ENCODE measurements at regions not wholly inside any gene's neighbourhood (a gene's known extent, or its start where the extent isn't known, plus 50 kb on each side); places are given as distances from the start of the nearest gene placed in this dataset.

DNA sequence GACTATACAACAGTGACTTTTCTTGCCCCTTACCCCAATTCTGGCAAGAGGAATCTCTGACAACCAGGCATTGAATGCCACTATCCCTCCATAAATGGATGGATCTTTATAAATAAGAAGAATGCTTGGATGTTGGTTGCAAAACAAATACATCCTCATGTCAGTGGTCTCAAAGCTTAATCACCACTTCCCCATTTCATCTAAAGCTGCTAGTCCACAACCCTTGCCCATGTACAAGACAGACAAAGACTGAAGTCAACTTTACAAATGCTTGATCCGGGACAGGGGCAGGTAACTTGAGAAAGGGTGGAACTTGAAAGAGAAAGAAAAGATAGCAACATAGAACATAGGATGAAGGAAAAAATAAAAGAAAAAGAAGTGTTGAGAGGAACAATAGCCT, 540.5 kb upstream of the NOX3 start:
- TF ChIP-seq, protein P1, sequence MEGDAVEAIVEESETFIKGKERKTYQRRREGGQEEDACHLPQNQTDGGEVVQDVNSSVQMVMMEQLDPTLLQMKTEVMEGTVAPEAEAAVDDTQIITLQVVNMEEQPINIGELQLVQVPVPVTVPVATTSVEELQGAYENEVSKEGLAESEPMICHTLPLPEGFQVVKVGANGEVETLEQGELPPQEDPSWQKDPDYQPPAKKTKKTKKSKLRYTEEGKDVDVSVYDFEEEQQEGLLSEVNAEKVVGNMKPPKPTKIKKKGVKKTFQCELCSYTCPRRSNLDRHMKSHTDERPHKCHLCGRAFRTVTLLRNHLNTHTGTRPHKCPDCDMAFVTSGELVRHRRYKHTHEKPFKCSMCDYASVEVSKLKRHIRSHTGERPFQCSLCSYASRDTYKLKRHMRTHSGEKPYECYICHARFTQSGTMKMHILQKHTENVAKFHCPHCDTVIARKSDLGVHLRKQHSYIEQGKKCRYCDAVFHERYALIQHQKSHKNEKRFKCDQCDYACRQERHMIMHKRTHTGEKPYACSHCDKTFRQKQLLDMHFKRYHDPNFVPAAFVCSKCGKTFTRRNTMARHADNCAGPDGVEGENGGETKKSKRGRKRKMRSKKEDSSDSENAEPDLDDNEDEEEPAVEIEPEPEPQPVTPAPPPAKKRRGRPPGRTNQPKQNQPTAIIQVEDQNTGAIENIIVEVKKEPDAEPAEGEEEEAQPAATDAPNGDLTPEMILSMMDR (IDR thresholded peaks at IDR 0.05): no peak
- no peak for TF ChIP-seq POLR2A (IDR thresholded peaks at IDR 0.05)
